SK-N-SH (cell line): ENCODE measurements at regions not wholly inside any gene's neighbourhood (a gene's known extent, or its start where the extent isn't known, plus 50 kb on each side); places are given as distances from the start of the nearest gene placed in this dataset.
"Not testable (repeated sequence)": the region's sequence is repeated elsewhere in the genome, so short reads cannot be mapped to it uniquely, and the experiment has no call there.

Experiments used
- CHD2 ChIP-seq: fragments of 150-350 bp; IDR thresholded peaks from 2 replicates; pipeline ENCODE4 v1.6.1; 2018; ENCODE audit warnings: low read length; ENCODE audit not compliant: partially characterized antibody
- CTCF ChIP-seq: fragments of 200-600 bp; sonication (generic); IDR thresholded peaks from 2 replicates; pipeline ENCODE4 v1.6.1; 2017; ENCODE audit warnings: antibody characterized with exemption, mild to moderate bottlenecking, moderate library complexity
- JUND ChIP-seq: IDR thresholded peaks from 2 replicates; pipeline ENCODE4 v1.4.0; 2012
- MAX ChIP-seq: IDR thresholded peaks from 2 replicates; pipeline ENCODE4 v1.4.0; 2012; ENCODE audit warnings: low read depth
- RAD21 ChIP-seq: IDR thresholded peaks from 2 replicates; pipeline ENCODE4 v1.6.1; 2012; ENCODE audit warnings: mild to moderate bottlenecking, low read length
- SMC3 ChIP-seq: IDR thresholded peaks from 2 replicates; pipeline ENCODE4 v1.6.1; 2012; ENCODE audit warnings: low read depth, low read length, improper control_type of control experiment
- USF1 ChIP-seq: IDR thresholded peaks from 2 replicates; pipeline ENCODE4 v1.4.0; 2012; ENCODE audit warnings: low read depth, borderline replicate concordance
- YY1 ChIP-seq: IDR thresholded peaks from 2 replicates; pipeline ENCODE4 v1.4.0; 2012; ENCODE audit warnings: low read depth, mild to moderate bottlenecking
- ZBTB33 ChIP-seq: IDR thresholded peaks from 2 replicates; pipeline ENCODE4 v1.4.0; 2012; ENCODE audit warnings: low read depth, borderline replicate concordance

GRCh38 chr12:61264294-61264693, 995.9 kb upstream of the USP15 start:
- TF ChIP-seq RAD21, USF1, SMC3, YY1, CTCF, ZBTB33, CHD2, MAX, JUND: not testable (repeated sequence)
